ENCODE measurements at regions not wholly inside any gene's neighbourhood (a gene's known extent, or its start where the extent isn't known, plus 50 kb on each side); places are given as distances from the start of the nearest gene placed in this dataset.

- WGBS, 2 experiments (ENCODE audit: extremely low coverage in 2 of 2, insufficient read length in 1 of 2) = no CpG with 5 or more reads among the region's 3 CpGs
- Histone ChIP-seq H3K27me3 (ENCODE audit: control insufficient read depth, insufficient read depth, low read length) (peaks cover 7% of the 10 kb centered on the region), H3K36me3 (ENCODE audit: control insufficient read depth, insufficient read depth, low read length) (no peaks in the 10 kb centered on the region), H2AK9ac (replicated peaks; ENCODE audit: low read depth, low read length, poor library complexity) (no peak overlapping the region), H2AFZ (replicated peaks; ENCODE audit: low read length, poor library complexity) (no peak overlapping the region), H4K5ac (ENCODE audit: low read depth, low read length) (no peak overlapping the region), H3K23ac (ENCODE audit: low read depth, low read length) (no peak overlapping the region), H3K79me1 (ENCODE audit: low read depth in 1 of 2, low read length in 2 of 2) (no peaks in the 10 kb centered on the region), H4K8ac (ENCODE audit: low read depth in 2 of 2, low read length in 2 of 2) (no peak overlapping the region), H4K91ac (ENCODE audit: insufficient read depth, low read depth, low read length) (no peak overlapping the region), H2AK5ac (ENCODE audit: low read depth, low read length) (no peak overlapping the region), H2BK15ac (ENCODE audit: low read depth, low read length) (no peak overlapping the region; the same call in 2 of the 3 replicates), H2BK20ac (ENCODE audit: low read depth, low read length) (no peak overlapping the region), H3K18ac (ENCODE audit: low read depth, low read length) (no peak overlapping the region), H3K9me3 (ENCODE audit: control insufficient read depth, insufficient read depth, low read length) (no peaks in the 10 kb centered on the region), H3K4me1 (ENCODE audit: control insufficient read depth, insufficient read depth, low read length) (peaks cover 2% of the 10 kb centered on the region; the same call in 1 of the 2 replicates), H3K4me3 (ENCODE audit: insufficient read depth, low read depth, low read length) (no peak overlapping the region), H3K27ac (ENCODE audit: insufficient read depth, low read length) (no peak overlapping the region), H3K4ac (ENCODE audit: low read depth, low read length) (no peak overlapping the region), H3K9me1 (ENCODE audit: insufficient read depth, low read length) (no peaks in the 10 kb centered on the region; the same call in 1 of the 2 replicates), H3K56ac (ENCODE audit: extremely low read depth, insufficient read depth, low read length) (no peak overlapping the region), H4K20me1 (ENCODE audit: insufficient read depth, low read length) (no peaks in the 10 kb centered on the region), H2BK120ac (ENCODE audit: low read depth, low read length) (no peak overlapping the region), H3K14ac (replicated peaks; ENCODE audit: low read depth, low read length) (no peak overlapping the region), H2BK5ac (ENCODE audit: low read depth, low read length, poor library complexity, severe bottlenecking) (no peak overlapping the region), H3K4me2 (ENCODE audit: low read depth, low read length) (no peak overlapping the region), H3K9ac (ENCODE audit: low read depth, low read length) (no peak overlapping the region)
- ATAC-seq (ENCODE audit: low read depth) (no peak), DNase-seq (no peak)
- ChIA-PET POLR2A (ENCODE audit: unreplicated experiment) (no interaction called here), CTCF (interaction anchor here (0.7 kb wide), 1 partner anchor 61 kb away, joined by 5 read pairs; no protein-coding TSS in a partner anchor)
- in situ Hi-C loops (cut with MboI; ENCODE audit: low sequenced_read_pairs) (no loop called here), intact Hi-C loops (cut with micrococcal nuclease) (no loop called here), dilution Hi-C loops (cut with HindIII; ENCODE audit: low sequenced_read_pairs, unreplicated experiment) (no loop called here)
- TF ChIP-seq USF2 (IDR thresholded peaks at IDR 0.05; ENCODE audit: low read depth, low read length) (no peak), RCOR1 (IDR thresholded peaks at IDR 0.05; ENCODE audit: insufficient replicate concordance, low read length) (no peak), NFE2L2 (IDR thresholded peaks at IDR 0.05; ENCODE audit: low read depth, low read length) (no peak), CEBPB (IDR thresholded peaks at IDR 0.05; ENCODE audit: low read depth, low read length) (no peak)
- BruUV-seq (replicated peaks) = no TSS peak
Observed at GRCh38 chr2:105581555-105581944, 163.2 kb upstream of the NCK2 start.
